Gastrocnemius medialis (tissue), 4 donors: ENCODE measurements at regions not wholly inside any gene's neighbourhood (a gene's known extent, or its start where the extent isn't known, plus 50 kb on each side); places are given as distances from the start of the nearest gene placed in this dataset.
"Not testable (repeated sequence)": the region's sequence is repeated elsewhere in the genome, so short reads cannot be mapped to it uniquely, and the experiment has no call there.

Experiments
- ATAC-seq, 2 donors: fragments of 150-250 bp; one replicate each; pipeline ENCODE4 v1.9.1; 2016
- DNase-seq, 2 donors: peaks; one replicate each; pipeline ENCODE4 v3.0.0-alpha.2; 2019
- H3K27ac ChIP-seq, 4 donors: fragments of 200-600 bp; sonication (generic); 1 replicate in 1 of 4; 2 replicates in 3 of 4; pipeline ENCODE4 v1.5.1; 2016 to 2018; ENCODE audit warnings: mild to moderate bottlenecking in 2 of 4, moderate library complexity in 1 of 4
- H3K27me3 ChIP-seq, 3 donors: fragments of 200-600 bp; sonication (generic) in 2 of 3; 1 replicate in 1 of 3; 2 replicates in 2 of 3; pipeline versions ENCODE4 v1.5.1 to v1.6.0; 2016 to 2019; ENCODE audit warnings: mild to moderate bottlenecking in 1 of 3, moderate library complexity in 1 of 3
- H3K36me3 ChIP-seq, 2 donors: fragments of 200-600 bp; sonication (generic) in 1 of 2; one replicate each; pipeline ENCODE4 v1.5.1; 2017 to 2018
- H3K4me1 ChIP-seq, 2 donors: fragments of 200-600 bp; sonication (generic) in 1 of 2; one replicate each; pipeline ENCODE4 v1.5.1; 2016 to 2017; ENCODE audit warnings: mild to moderate bottlenecking in 2 of 2
- H3K4me3 ChIP-seq, 4 donors: fragments of 200-600 bp; sonication (generic) in 3 of 4; 1 replicate in 1 of 4; 2 replicates in 3 of 4; pipeline ENCODE4 v1.5.1; 2016 to 2019; ENCODE audit warnings: mild to moderate bottlenecking in 2 of 4
- H3K9me3 ChIP-seq, 3 donors: fragments of 200-600 bp; sonication (generic) in 2 of 3; 1 replicate in 1 of 3; 2 replicates in 2 of 3; pipeline ENCODE4 v1.5.1; 2016 to 2019
- CTCF ChIP-seq, 5 experiments: fragments of 450-650 bp in 3 of 5; fragments of 200-600 bp in 2 of 5; sonication (generic) in 2 of 5; IDR thresholded peaks in 4 of 5; conservative IDR thresholded peaks in 1 of 5; 1 replicate in 4 of 5; 2 replicates in 1 of 5; pipeline ENCODE4 v1.5.1; 2016 to 2019; ENCODE audit warnings: antibody characterized with exemption in 5 of 5, mild to moderate bottlenecking in 3 of 5, moderate library complexity in 3 of 5
- POLR2A ChIP-seq, 2 donors: fragments of 450-650 bp; IDR thresholded peaks; one replicate each; pipeline ENCODE4 v1.6.1; 2017; ENCODE audit warnings: antibody characterized with exemption in 2 of 2, mild to moderate bottlenecking in 2 of 2, moderate library complexity in 2 of 2
- in situ Hi-C, 4 donors: fragments of 200-750 bp; cut with MboI; loops; one replicate each; pipeline versions ENCODE4 v1.15.0 to v1.8.0; 2017; ENCODE audit warnings: low sequenced_read_pairs in 4 of 4
- intact Hi-C: fragments of 100-400 bp; cut with DNase I; formaldehyde crosslinking; loops from one replicate; pipeline ENCODE4 v1.15.1; 2023; ENCODE audit warnings: low total_unique reads

DNA sequence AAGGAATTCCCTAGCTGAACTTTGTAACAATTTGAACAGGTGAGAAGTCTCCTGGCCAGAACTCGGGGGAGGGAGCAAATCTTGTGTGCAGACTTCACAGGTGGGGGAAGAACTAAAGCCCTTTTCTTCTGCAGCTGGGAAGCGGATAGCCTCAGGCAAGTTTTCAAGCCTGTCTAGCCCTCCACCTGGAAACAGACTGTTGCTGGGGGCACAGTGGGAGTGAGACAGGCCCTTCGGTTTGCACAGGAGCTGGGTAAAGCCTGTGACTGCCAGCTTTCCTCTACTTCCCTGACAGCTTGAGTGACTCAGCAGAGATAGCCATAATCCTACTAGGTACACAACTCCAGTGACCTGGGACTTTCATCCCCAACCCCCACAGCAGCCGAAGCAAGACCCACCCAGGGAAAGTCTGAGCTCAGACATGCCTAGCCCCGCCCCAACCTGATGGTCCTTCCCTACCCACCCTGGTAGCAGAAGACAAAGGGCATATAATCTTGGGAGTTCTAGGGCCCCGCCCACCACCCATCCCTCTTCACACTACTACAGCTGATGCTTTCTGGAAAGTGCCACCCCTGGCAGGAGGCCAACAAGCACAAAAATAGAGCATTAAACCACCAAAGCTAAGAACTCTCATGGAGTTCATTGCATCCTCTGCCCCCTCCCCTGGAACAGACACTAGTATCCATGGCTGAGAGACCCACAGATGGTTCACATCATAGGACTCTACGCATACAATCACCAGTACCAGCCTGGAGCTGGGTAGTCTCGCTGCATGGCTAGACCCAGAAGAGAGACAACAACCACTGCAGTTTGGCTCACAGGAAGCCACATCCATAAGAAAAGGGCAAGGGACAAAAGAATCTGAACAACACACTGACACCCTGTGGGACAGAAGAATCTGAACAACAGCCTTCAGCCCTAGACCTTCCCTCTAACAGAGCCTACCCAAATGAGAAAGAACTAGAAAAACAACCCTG lies 479.0 kb downstream of the RAP2B start:
- intact Hi-C loops: no loop called here
- no peak overlapping the region for H3K4me3 ChIP-seq
- TF ChIP-seq POLR2A (IDR thresholded peaks at IDR 0.05) (no peak), CTCF (IDR thresholded peaks at IDR 0.05 in 4 of 5, conservative IDR thresholded peaks at IDR 0.05 in 1 of 5) (no peak)
- no peak for ATAC-seq
- no peaks in the 10 kb centered on the region for H3K4me1 ChIP-seq
- in situ Hi-C loops: no loop called here
- H3K27ac ChIP-seq: no peak overlapping the region
- no peak for DNase-seq
- H3K36me3 ChIP-seq: no peaks in the 10 kb centered on the region
- H3K9me3 ChIP-seq: no peaks in the 10 kb centered on the region
- H3K27me3 ChIP-seq: no peaks in the 10 kb centered on the region

GRCh38 chr3:153642576-153642975 lies 478.6 kb upstream of the ARHGEF26 start:
- ATAC-seq, in situ Hi-C loops, H3K36me3 ChIP-seq, H3K4me1 ChIP-seq, H3K27me3 ChIP-seq, H3K9me3 ChIP-seq, H3K4me3 ChIP-seq, H3K27ac ChIP-seq, DNase-seq, intact Hi-C loops: not testable (repeated sequence)

DNA sequence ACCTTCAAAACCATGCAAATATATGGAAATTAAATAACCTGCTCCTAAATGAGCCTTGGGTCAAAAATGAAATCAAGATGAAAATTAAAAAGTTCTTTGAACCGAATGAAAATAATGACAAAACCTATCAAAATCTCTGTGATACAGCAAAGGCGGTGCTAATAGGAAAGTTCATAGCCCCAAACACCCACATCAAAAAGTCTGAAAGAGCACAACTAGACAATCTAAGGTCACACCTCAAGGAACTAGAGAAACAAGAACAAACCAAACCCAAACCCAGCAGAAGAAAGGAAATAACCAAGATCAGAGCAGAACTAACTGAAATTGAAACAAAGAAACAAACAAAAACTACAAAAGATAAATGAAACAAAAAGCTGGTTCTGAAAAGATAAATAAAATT lies 477.7 kb upstream of the ARHGEF26 start:
- intact Hi-C loops, ATAC-seq, H3K36me3 ChIP-seq, in situ Hi-C loops, DNase-seq, H3K27ac ChIP-seq, H3K9me3 ChIP-seq, H3K27me3 ChIP-seq, H3K4me1 ChIP-seq, H3K4me3 ChIP-seq: not testable (repeated sequence)

DNA sequence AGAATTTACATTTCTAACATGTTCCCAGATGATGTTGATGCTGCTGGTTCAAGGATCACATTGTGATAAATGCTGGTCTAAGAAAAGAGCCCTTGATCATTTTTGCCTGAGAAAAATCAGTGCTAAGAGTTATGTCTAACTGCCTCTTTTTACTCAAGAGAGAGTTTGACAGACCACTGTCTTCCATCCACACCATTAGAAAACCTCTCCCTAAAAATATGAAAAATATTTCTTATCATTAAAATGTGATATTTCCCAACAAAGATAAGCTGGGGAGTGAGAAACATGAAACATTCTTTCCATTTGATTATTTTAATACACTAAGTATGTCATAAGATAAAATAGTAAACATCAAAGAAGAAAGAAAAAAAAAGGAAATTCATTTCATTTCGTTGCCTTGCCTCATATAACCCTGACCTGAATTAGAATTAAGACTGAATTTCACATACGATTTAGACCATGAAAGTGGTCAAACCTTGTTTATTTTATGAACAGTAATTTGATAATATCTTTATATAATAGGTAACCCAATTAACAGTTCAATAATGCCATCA lies 471.8 kb upstream of the ARHGEF26 start:
- no peak for ATAC-seq
- intact Hi-C loops: no loop called here
- TF ChIP-seq POLR2A (IDR thresholded peaks at IDR 0.05) (no peak), CTCF (IDR thresholded peaks at IDR 0.05 in 4 of 5, conservative IDR thresholded peaks at IDR 0.05 in 1 of 5) (no peak)

DNA sequence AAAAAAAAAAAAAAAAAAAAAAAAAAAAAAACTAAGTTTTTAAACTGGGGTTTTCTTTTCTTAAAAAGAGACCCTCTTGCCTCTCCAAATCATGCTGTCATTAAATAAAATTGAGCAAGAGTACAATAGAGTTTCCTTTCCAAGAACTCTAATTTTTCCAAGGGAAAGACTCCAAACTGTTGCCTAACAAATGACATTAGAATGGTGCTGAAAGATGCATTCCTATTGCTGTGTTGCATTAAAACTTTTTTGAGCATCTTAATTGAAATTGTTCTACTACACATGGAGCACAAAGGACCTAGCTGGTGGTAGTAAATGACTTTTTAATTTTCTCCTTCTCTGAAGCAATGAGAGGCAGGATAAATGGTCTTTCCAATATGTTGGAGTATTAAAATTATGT lies 469.1 kb upstream of the ARHGEF26 start:
- no peaks in the 10 kb centered on the region for H3K9me3 ChIP-seq
- TF ChIP-seq POLR2A (IDR thresholded peaks at IDR 0.05): no peak
- no peak for TF ChIP-seq CTCF (IDR thresholded peaks at IDR 0.05 in 4 of 5, conservative IDR thresholded peaks at IDR 0.05 in 1 of 5)
- H3K4me3 ChIP-seq: no peak overlapping the region
- no peak overlapping the region for H3K27ac ChIP-seq
- no peaks in the 10 kb centered on the region for H3K4me1 ChIP-seq
- no peaks in the 10 kb centered on the region for H3K36me3 ChIP-seq
- in situ Hi-C loops (no loop called here), intact Hi-C loops (no loop called here)
- H3K27me3 ChIP-seq: no peaks in the 10 kb centered on the region
- DNase-seq (no peak), ATAC-seq (peak in 1 of 2 donors; percentile 41)

More for the DNA sequence above, 471.8 kb upstream of the ARHGEF26 start:
- Histone ChIP-seq H3K27me3 (no peaks in the 10 kb centered on the region), H3K36me3 (no peaks in the 10 kb centered on the region), H3K9me3 (no peaks in the 10 kb centered on the region), H3K4me3 (no peak overlapping the region), H3K27ac (no peak overlapping the region), H3K4me1 (no peaks in the 10 kb centered on the region)
- DNase-seq: no peak
- in situ Hi-C loops: no loop called here
